ENCODE measurements at regions not wholly inside any gene's neighbourhood (a gene's known extent, or its start where the extent isn't known, plus 50 kb on each side); places are given as distances from the start of the nearest gene placed in this dataset.
"Not testable (repeated sequence)": the region's sequence is repeated elsewhere in the genome, so short reads cannot be mapped to it uniquely, and the experiment has no call there.

DNA sequence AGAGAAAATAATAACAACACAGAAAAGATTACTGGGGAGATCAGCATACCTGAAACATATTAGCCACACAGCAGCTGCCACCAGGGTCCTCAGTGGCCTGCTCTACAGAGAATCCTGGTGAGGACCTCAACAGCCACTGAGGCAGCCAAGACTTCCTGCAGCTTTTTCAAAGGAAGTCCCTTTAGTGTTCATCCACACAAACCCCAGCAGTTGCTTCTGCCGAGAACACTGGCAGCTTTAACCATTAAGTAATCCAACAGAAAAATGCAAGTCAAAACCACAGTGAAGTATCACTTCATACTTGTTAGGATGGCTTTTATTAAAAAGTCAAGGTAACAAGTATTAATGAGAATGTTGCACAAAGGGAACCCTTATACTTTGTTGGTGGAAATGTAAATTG lies 542.0 kb upstream of the GCFC2 start:
- DNase-seq: no peak

DNA sequence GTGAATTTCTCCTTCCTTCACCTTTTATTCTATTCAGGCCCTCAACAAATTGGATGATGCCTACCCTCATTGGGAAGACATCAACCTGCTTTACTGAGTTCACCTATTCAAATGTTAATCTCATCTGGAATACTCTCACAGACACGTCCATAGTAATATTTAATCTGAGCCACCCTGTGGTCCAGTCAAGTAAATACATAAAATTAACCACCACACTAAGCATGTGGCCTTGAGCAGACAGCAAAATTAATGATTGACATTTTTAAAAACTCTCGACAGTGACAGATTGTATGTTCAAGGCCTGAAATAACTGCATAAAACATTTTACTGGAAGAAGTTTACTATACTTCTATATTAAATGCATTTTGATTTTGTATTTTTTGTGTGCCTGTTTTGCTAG lies 540.6 kb upstream of the GCFC2 start:
- DNase-seq: no peak

DNA sequence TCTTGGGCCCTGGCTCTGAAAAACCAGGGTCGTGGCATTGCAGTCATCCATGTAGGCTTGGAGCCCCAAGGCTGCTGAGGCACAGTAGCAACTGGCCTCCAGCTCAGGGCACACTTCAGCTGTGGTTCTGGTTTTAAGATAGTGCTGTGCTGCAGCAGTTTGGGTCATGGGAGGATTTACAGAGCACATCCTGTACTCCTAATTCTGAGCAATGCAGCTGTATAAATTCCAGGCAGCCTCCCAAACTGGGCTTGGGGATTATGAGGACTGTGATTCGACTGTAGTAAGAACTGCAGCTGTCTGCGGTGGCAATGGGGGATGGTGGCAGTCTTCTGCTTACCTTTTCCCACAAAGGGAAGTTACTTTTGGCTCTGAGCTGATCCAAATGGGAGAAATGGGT lies 536.3 kb upstream of the GCFC2 start:
- DNase-seq: no peak

DNA sequence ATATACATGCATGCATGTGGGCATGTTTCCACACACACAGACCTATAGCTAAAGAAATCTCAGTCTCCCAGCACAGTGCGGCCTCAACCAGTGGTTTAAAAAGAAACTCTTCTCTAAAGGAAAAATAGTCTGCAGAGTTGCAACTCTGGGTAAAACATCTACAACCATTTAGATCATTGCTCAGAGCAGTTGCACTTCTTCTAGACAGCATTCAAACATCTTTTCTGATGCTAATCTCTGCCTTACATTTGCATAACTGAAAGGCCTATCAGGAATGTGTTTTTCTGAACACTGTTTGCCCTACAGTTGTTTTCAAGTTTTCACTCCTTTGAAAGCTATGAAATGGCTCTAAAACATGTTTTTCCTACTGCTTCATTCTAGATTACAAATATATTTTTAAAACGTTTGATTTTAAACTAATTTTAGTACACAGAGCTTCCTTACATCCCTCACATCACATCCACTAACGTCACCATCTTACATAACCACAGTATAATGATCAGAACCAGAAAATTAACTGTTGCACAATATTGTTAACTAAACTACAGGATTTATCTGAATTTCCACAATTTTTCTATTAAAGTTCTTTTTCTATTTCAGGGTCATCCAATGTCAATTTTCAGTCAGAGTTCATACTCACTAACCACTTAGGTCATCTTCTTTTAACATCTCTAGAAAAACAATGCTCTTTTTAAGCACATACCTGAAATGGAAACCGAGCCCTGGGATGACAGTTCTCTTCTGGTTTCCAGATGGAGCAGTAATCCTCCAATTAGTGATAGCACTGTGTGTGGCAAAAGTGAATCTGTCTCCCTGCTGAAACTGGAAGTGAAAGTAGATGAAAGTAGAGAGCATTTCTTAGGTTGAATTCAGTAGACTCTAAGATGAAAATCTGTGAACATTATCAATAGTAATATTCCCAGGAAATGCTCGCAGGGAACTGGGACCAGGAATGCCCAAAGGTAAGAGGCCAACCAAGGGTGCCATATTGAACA lies 501.6 kb upstream of the GCFC2 start:
- no peak for DNase-seq

- no peak for DNase-seq
These were observed 499.8 kb upstream of the GCFC2 start for GRCh38 chr2:76210551-76210950.

DNA sequence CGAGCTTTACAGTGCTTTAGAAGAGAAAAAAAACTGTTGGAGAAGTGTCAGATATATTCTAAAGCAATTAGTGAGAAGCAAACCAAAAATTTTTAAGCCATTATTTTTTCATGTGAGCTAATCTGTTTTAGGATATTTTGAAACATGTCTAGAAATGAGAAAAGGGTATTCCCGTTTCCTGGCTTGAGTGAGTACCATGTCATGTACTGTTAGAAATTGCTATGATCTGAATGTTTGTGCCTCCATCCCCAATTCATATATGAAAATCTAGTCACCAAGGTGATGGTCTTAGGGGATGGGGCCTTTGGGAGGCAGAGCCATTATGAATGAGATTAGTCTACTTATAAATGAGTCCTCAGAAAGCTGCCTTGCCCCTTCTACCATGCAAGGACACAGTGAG lies 493.3 kb upstream of the GCFC2 start:
- no peak for DNase-seq

- no peak for DNase-seq
These were observed 492.2 kb upstream of the GCFC2 start for GRCh38 chr2:76202866-76203265.

- DNase-seq: no peak
These were observed 487.2 kb upstream of the GCFC2 start for GRCh38 chr2:76197842-76198448.

- DNase-seq: no peak
These were observed 486.7 kb upstream of the GCFC2 start for GRCh38 chr2:76197428-76197827.

DNA sequence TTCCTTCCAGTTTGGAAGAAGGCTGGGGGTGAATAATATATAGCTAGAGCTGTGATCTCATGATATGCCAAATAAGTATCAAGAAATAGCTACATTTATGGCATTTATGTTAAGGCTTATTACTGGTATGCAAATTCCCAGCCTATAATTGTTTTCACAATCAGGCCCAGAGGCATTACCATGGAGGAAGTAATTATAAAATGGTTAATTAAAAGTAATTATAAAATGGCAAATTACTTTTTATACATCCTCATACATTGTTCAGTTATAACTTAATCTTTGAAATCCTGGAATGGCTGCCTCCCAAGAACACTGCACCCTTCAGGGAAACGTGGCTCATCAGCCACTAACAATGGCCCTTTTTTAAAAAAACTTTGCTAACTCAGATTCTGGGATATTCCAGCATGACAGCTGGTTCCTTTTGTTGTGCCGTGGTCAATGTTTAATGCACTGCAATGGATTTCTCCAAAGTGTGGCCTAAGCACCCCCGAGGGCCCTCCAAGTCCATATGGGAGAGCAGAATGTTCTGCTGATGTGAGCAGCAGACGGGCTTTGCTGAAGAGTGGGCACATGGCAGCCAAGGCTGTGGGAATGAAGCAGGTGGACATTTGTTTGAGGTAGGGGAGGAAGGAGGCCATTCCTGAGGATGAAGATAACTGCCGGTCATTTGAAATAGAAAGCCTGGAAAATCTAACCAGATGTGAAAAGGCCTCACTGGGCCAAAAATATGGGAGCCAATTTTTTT lies 483.5 kb upstream of the GCFC2 start:
- no peak for DNase-seq

DNA sequence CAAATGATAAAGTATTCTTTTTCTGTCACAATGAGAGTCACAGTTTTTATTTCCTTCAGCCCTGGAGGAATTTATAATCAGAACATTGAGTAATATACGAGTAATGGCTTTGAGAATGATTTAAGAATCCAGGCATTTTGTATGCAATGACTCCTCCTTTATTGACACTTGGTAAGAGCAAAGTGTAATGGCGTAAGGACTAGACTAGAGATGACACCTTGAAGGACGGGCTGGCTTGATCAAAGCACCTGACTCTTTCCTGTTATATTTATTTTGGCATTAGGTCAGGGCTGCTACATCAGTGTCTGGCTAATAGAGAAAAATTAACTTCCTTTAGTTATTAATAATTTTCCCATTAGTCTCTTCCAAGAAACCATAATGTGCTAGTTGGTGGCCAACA lies 482.4 kb upstream of the GCFC2 start:
- no peak for DNase-seq

DNA sequence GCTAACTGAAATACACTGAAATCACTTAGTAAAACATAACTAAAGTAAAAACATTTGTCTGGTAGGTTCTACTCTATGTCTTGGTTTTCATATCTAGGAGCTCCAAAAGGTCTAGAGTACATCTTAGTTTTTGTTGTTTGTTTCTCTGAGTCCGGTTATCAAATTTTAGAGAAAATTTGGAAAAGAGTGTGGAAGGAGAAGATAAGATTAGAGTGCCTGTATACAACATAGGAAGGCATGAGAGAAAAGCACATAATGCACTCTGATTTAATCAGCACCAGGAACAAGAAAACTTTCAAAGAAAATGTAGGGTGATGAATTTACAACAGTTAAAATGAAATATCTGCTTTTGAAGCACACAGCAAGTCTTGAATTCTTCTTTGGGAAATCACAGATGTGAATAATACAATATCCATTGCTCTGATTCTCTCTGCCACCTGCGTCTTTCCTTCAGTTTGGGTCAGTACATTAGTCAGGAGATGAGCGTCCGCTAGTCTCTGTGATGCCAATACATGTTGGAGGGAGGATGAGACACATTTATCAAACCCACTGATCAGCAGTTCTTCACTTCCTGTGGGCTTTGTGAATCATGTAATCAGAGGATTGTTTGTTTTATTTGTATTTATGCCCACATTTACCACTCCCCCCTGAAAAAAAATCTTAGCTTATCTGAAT lies 477.8 kb upstream of the GCFC2 start:
- DNase-seq: no peak

DNA sequence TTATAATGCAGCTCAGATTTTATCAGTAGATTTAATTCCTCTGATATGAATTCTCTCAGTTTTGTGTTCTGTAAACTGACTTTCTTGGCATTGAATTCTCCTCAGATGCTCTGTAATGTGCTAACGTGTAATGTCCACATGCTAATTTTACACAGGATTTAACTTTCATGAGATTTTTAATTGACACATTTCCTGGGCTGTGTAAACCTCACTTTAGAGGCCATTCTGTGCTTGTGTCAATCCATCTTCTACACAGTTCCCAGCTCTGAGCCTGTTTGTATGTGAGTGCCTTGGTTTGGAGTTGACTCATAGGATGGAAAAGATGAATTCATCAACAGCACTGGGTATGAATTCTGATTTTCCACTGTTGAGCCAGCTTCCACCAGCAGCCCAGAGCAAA lies 476.7 kb upstream of the GCFC2 start:
- DNase-seq: no peak

DNA sequence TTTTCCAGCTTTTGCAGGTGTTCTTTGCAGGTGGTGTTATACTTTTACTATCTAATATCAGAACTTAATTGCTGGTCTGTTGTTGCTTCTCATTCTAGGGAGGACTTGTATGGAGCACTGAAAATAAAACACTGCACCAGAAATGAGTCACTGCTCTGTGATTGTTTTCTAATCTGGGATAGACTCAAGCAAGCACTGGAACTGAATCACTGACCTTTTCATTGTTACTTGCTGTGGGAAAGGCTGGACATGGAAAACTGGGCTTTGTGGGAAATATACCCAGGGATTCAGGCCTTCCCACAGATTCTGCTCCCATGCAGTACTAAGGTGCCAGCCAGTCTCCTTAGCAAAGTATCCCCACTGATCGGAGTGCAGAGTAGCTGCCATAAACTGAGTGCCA lies 470.0 kb upstream of the GCFC2 start:
- no peak for DNase-seq

DNA sequence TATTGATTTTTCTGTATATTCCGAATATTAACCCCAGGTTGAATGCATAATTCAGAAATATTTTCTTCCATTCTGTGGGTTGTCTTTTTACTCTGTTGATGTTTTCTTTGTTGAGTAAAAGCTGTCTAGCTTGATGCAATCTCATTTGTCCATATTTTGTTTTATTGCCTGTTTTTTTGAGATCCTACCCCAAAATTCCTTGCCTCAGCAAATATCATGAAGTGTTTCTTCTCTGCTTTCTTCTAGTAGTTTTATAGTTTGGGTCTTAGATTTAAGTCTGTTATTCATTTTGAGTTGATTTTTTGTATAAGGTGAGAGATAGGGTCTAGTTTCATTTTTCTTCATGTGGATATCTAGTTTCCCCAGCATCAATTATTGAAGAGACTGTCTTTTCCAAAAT lies 467.9 kb upstream of the GCFC2 start:
- DNase-seq: no peak

- DNase-seq: no peak
These were observed 464.6 kb upstream of the GCFC2 start for GRCh38 chr2:76175295-76175694.

GRCh38 chr2:76174505-76174904 lies 463.8 kb upstream of the GCFC2 start:
- no peak for DNase-seq

DNA sequence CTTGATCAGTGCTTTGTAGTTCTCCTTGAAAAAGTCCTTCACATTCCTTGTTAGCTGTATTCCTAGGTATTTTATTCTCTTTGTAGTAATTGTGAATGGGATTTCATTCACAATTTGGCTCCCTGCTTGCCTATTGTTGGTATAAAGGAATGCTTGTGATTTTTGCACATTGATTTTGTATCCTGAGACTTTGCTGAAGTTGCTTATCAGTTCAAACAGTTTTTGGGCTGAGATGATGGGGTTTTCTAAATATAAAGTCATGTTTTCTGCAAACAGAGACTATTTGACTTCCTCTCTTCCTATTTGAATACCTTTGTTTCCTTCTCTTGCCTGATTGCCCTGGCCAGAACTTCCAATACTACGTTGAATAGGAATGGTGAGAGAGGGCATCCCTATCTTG lies 462.5 kb upstream of the GCFC2 start:
- DNase-seq: not testable (repeated sequence)

GRCh38 chr2:76172154-76172595 lies 461.5 kb upstream of the GCFC2 start:
- not testable (repeated sequence) for DNase-seq

GRCh38 chr2:76170856-76171255 lies 460.1 kb upstream of the GCFC2 start:
- DNase-seq: no peak

- DNase-seq: no peak
These were observed 459.3 kb upstream of the GCFC2 start for GRCh38 chr2:76170009-76170384.

DNA sequence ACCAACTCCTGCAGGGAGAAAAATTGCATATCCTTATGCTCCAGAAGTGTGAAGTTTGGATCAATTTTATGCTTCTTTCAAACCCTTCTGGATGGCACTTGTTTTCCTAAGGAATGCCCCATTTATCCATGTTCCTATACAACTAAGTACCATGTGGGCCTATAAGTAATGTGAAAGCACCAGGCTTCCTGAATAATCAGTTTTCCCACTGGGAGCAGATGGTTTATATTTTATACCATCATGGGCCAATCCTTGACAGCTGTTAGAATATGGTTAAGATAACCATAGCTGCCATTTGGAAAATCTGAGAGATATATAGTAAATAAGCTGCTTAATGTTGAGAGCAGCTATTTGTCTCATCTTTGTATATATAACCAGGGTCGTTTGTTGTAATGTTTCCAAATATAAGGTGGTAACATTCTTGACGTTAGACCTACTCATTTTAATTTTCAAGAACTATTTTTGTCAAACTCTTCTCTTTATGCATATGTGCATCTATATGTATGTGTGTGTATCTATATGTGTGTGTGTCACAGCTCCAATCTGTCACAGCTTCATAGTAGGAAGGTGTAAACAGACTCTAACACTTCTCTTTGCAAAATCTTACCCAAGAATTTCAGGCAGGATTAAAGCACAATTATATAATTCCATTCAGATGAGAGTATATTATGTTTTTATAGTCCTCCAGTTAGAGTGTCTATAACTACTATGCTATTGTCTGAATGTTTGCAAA lies 458.7 kb upstream of the GCFC2 start:
- DNase-seq: no peak

Data from DMS79 (cell line).